H9 (cell line): ENCODE measurements at regions not wholly inside any gene's neighbourhood (a gene's known extent, or its start where the extent isn't known, plus 50 kb on each side); places are given as distances from the start of the nearest gene placed in this dataset.

ENCODE experiments used
- DNase-seq: peaks from one replicate; pipeline ENCODE4 v3.0.0-alpha.2; 2017
- H2AFZ ChIP-seq: one replicate; pipeline ENCODE4 v1.6.1; 2013; ENCODE audit warnings: mild to moderate bottlenecking, low read length, control low read depth, moderate library complexity
- H2AK5ac ChIP-seq: 2 replicates; pipeline ENCODE4 v1.6.1; 2013; ENCODE audit warnings: low read length, control low read depth, mixed read lengths; ENCODE audit not compliant: insufficient read length
- H2BK120ac ChIP-seq: one replicate; pipeline ENCODE4 v1.6.1; 2013; ENCODE audit warnings: low read depth, mild to moderate bottlenecking, low read length, control low read depth, inconsistent platforms; ENCODE audit not compliant: poor library complexity, severe bottlenecking
- H2BK12ac ChIP-seq: 2 replicates; pipeline ENCODE4 v1.6.1; 2013; ENCODE audit warnings: low read length, control low read depth, mixed read lengths, low read depth; ENCODE audit not compliant: insufficient read length
- H2BK15ac ChIP-seq: 2 replicates; pipeline ENCODE4 v1.6.1; 2013; ENCODE audit warnings: low read depth, low read length, control low read depth
- H2BK20ac ChIP-seq: one replicate; pipeline ENCODE4 v1.6.1; 2013; ENCODE audit warnings: low read depth, mild to moderate bottlenecking, low read length, control low read depth, inconsistent platforms; ENCODE audit not compliant: poor library complexity, severe bottlenecking
- H2BK5ac ChIP-seq: 2 replicates; pipeline ENCODE4 v1.6.1; 2013; ENCODE audit warnings: low read length, control low read depth, mixed read lengths; ENCODE audit not compliant: insufficient read length
- H3K14ac ChIP-seq: 2 replicates; pipeline ENCODE4 v1.6.1; 2013; ENCODE audit warnings: low read length, control low read depth; ENCODE audit not compliant: insufficient read depth
- H3K18ac ChIP-seq: 2 replicates; pipeline ENCODE4 v1.6.1; 2013; ENCODE audit warnings: low read depth, mild to moderate bottlenecking, mixed read lengths, low read length, control low read depth; ENCODE audit not compliant: insufficient read length
- H3K23ac ChIP-seq: 2 replicates; pipeline ENCODE4 v1.6.1; 2013; ENCODE audit warnings: low read length, control low read depth, mixed read lengths, low read depth; ENCODE audit not compliant: insufficient read length
- H3K23me2 ChIP-seq: 2 replicates; pipeline ENCODE4 v1.6.1; 2013; ENCODE audit warnings: low read depth, mild to moderate bottlenecking, mixed read lengths, low read length, control low read depth; ENCODE audit not compliant: insufficient read length, poor library complexity, severe bottlenecking
- H3K27ac ChIP-seq: 2 replicates; pipeline ENCODE4 v1.5.1; 2013; ENCODE audit warnings: low read length, control low read depth, mixed read lengths, low read depth; ENCODE audit not compliant: insufficient read length
- H3K27me3 ChIP-seq: 2 replicates; pipeline ENCODE4 v1.6.1; 2013; ENCODE audit warnings: low read length, control low read depth, inconsistent platforms; ENCODE audit not compliant: insufficient read depth
- H3K4ac ChIP-seq: 2 replicates; pipeline ENCODE4 v1.6.1; 2013; ENCODE audit warnings: low read depth, mild to moderate bottlenecking, control low read depth, inconsistent platforms, low read length, moderate library complexity
- H3K4me1 ChIP-seq: 2 replicates; pipeline ENCODE4 v1.6.1; 2013; ENCODE audit warnings: low read length, control low read depth, inconsistent platforms; ENCODE audit not compliant: insufficient read depth
- H3K4me2 ChIP-seq: 2 replicates; pipeline ENCODE4 v1.6.1; 2013; ENCODE audit warnings: low read length, control low read depth, mixed read lengths; ENCODE audit not compliant: insufficient read length, insufficient read depth
- H3K56ac ChIP-seq: 2 replicates; pipeline ENCODE4 v1.6.1; 2013; ENCODE audit warnings: low read depth, mild to moderate bottlenecking, mixed read lengths, low read length, control low read depth; ENCODE audit not compliant: insufficient read length
- H3K79me1 ChIP-seq: 2 replicates; pipeline ENCODE4 v1.6.1; 2013; ENCODE audit warnings: low read depth, mild to moderate bottlenecking, moderate library complexity, low read length, control low read depth, inconsistent platforms; ENCODE audit not compliant: insufficient read depth, poor library complexity, severe bottlenecking
- H3K79me2 ChIP-seq: 2 replicates; pipeline ENCODE4 v1.6.1; 2013; ENCODE audit warnings: low read length, control low read depth, inconsistent platforms; ENCODE audit not compliant: insufficient read depth
- H3K9ac ChIP-seq: 2 replicates; pipeline ENCODE4 v1.6.1; 2013; ENCODE audit warnings: low read length, control low read depth, mixed read lengths; ENCODE audit not compliant: insufficient read length; ENCODE audit errors: extremely low read depth
- H3K9me3 ChIP-seq: one replicate; pipeline ENCODE4 v1.6.1; 2013; ENCODE audit warnings: low read depth, low read length, inconsistent platforms; ENCODE audit not compliant: control insufficient read depth
- H3T11ph ChIP-seq: one replicate; pipeline ENCODE4 v1.6.1; 2013; ENCODE audit warnings: mild to moderate bottlenecking, low read length, control low read depth, inconsistent platforms
- H4K20me1 ChIP-seq: one replicate; pipeline ENCODE4 v1.6.1; 2013; ENCODE audit not compliant: control insufficient read depth, insufficient read length, insufficient read depth
- H4K5ac ChIP-seq: 2 replicates; pipeline ENCODE4 v1.6.1; 2013; ENCODE audit warnings: low read depth, mild to moderate bottlenecking, mixed read lengths, low read length, control low read depth; ENCODE audit not compliant: insufficient read length
- H4K8ac ChIP-seq: replicated peaks from 2 replicates; pipeline ENCODE4 v1.6.1; 2013; ENCODE audit warnings: low read length, control low read depth, mixed read lengths, low read depth; ENCODE audit not compliant: insufficient read length
- H4K91ac ChIP-seq: 2 replicates; pipeline ENCODE4 v1.6.1; 2013; ENCODE audit warnings: low read depth, mild to moderate bottlenecking, moderate library complexity, mixed read lengths, low read length, control low read depth; ENCODE audit not compliant: insufficient read length
- H3K27ac Mint-ChIP-seq, 3 experiments: 2 replicates in 2 of 3; 3 replicates in 1 of 3; pipeline ENCODE4 v1.8.0; 2020 to 2021; ENCODE audit warnings: mixed read lengths in 3 of 3, mild to moderate bottlenecking in 1 of 3, moderate library complexity in 1 of 3
- H3K27me3 Mint-ChIP-seq: 2 replicates; pipeline ENCODE4 v1.8.0; 2021; ENCODE audit warnings: low read depth, mild to moderate bottlenecking, moderate library complexity, mixed read lengths
- H3K36me3 Mint-ChIP-seq, 3 experiments: 2 replicates in 2 of 3; 3 replicates in 1 of 3; pipeline ENCODE4 v1.8.0; 2020 to 2021; ENCODE audit warnings: low read depth in 3 of 3, mixed read lengths in 3 of 3; ENCODE audit not compliant: insufficient read depth in 1 of 3
- H3K4me1 Mint-ChIP-seq, 2 experiments: 2 replicates each; pipeline ENCODE4 v1.8.0; 2020; ENCODE audit warnings: mixed read lengths in 2 of 2
- H3K4me3 Mint-ChIP-seq, 2 experiments: 2 replicates in 1 of 2; 3 replicates in 1 of 2; pipeline ENCODE4 v1.8.0; 2020 to 2021; ENCODE audit warnings: mild to moderate bottlenecking in 2 of 2, mixed read lengths in 2 of 2, moderate library complexity in 1 of 2
- H3K9me3 Mint-ChIP-seq, 2 experiments: 2 replicates in 1 of 2; 3 replicates in 1 of 2; pipeline ENCODE4 v1.8.0; 2020; ENCODE audit warnings: mild to moderate bottlenecking in 2 of 2, mixed read lengths in 2 of 2, moderate library complexity in 1 of 2
- WGBS: extraction: QIAGEN DNeasy Blood & Tissue Kit; methylation state at CpG from one replicate; pipeline ENCODE4 v1.1.7; 2013; ENCODE audit warnings: missing lambda C conversion rate, low lambda C conversion rate, mixed read lengths; ENCODE audit not compliant: insufficient read length; ENCODE audit errors: extremely low coverage; 5-methylcytosine and 5-hydroxymethylcytosine counted together
- TF ChIP-seq, protein P1 (sequence below): fragments of 200-600 bp; sonication (generic); conservative IDR thresholded peaks from 3 replicates; pipeline ENCODE4 v1.8.0; 2021; ENCODE audit warnings: antibody characterized with exemption, mild to moderate bottlenecking

DNA sequence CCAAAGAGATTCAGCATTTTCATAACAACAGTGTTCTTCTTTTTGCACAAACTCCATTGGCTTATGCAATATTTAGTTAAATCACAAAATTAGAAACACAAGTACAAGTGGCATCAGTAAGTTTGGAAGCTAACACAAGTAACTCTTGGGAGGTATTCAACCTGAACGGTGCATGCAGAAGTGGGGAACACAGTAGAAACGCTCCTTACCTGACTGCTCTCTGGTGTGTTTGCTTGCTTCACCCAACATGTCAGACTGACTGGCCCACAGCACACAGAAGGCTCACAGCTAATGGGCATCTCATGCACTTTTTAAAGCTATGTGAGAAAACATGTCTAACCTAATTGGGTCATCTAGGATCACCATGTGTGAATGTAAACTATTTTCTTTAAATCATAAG lies 133.6 kb downstream of the MAGEB17 start:
- H3K79me2 ChIP-seq, result no peaks in the 10 kb centered on the region
- no peak overlapping the region for H2AFZ ChIP-seq
- no peak overlapping the region for H4K8ac ChIP-seq
- H3K9me3 Mint-ChIP-seq, result no peaks in the 10 kb centered on the region
- no peaks in the 10 kb centered on the region for H3K9me3 ChIP-seq
- TF ChIP-seq, protein P1, sequence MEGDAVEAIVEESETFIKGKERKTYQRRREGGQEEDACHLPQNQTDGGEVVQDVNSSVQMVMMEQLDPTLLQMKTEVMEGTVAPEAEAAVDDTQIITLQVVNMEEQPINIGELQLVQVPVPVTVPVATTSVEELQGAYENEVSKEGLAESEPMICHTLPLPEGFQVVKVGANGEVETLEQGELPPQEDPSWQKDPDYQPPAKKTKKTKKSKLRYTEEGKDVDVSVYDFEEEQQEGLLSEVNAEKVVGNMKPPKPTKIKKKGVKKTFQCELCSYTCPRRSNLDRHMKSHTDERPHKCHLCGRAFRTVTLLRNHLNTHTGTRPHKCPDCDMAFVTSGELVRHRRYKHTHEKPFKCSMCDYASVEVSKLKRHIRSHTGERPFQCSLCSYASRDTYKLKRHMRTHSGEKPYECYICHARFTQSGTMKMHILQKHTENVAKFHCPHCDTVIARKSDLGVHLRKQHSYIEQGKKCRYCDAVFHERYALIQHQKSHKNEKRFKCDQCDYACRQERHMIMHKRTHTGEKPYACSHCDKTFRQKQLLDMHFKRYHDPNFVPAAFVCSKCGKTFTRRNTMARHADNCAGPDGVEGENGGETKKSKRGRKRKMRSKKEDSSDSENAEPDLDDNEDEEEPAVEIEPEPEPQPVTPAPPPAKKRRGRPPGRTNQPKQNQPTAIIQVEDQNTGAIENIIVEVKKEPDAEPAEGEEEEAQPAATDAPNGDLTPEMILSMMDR, result no peak
- peaks cover 0 to 5% (median 0%) of the 10 kb centered on the region in 3 experiments; a peak in 2 of 7 replicates for H3K36me3 Mint-ChIP-seq
- no peaks in the 10 kb centered on the region for H3K27me3 Mint-ChIP-seq
- no peaks in the 10 kb centered on the region for H3K23me2 ChIP-seq
- H3K4me1 ChIP-seq, result no peaks in the 10 kb centered on the region; the same call in 1 of the 2 replicates
- H3K9ac ChIP-seq, result no peak overlapping the region
- H3K79me1 ChIP-seq, result no peaks in the 10 kb centered on the region
- H2BK120ac ChIP-seq, result no peak overlapping the region
- H4K91ac ChIP-seq, result no peak overlapping the region
- H2BK15ac ChIP-seq, result no peak overlapping the region
- no peaks in the 10 kb centered on the region for H3K27me3 ChIP-seq
- H3K14ac ChIP-seq, result no peak overlapping the region
- H2BK12ac ChIP-seq, result no peak overlapping the region
- H3K18ac ChIP-seq, result no peak overlapping the region
- no peak overlapping the region for H4K5ac ChIP-seq
- no peak overlapping the region for H3T11ph ChIP-seq
- H3K4ac ChIP-seq, result no peak overlapping the region
- peaks cover 8 to 15% of the 10 kb centered on the region in 2 experiments for H3K4me1 Mint-ChIP-seq
- DNase-seq, result no peak
- H3K27ac Mint-ChIP-seq, result no peak overlapping the region
- H3K27ac ChIP-seq, result no peak overlapping the region
- H3K56ac ChIP-seq, result no peak overlapping the region
- no peak overlapping the region for H2BK20ac ChIP-seq
- H2AK5ac ChIP-seq, result no peak overlapping the region
- WGBS, result no CpG with 5 or more reads among the region's 2 CpGs
- no peaks in the 10 kb centered on the region for H4K20me1 ChIP-seq
- no peak overlapping the region for H3K4me3 Mint-ChIP-seq
- no peak overlapping the region for H3K23ac ChIP-seq
- no peak overlapping the region for H3K4me2 ChIP-seq
- H2BK5ac ChIP-seq, result no peak overlapping the region
